Tibial artery (tissue), 4 donors: ENCODE measurements at regions not wholly inside any gene's neighbourhood (a gene's known extent, or its start where the extent isn't known, plus 50 kb on each side); places are given as distances from the start of the nearest gene placed in this dataset.
"Not testable (repeated sequence)": the region's sequence is repeated elsewhere in the genome, so short reads cannot be mapped to it uniquely, and the experiment has no call there.

Experiments used
- DNase-seq, 2 donors: peaks; one replicate each; pipeline ENCODE4 v3.0.0-alpha.2; 2019
- H3K27ac ChIP-seq, 2 donors: fragments of 200-600 bp; sonication (generic) in 1 of 2; 1 replicate in 1 of 2; 2 replicates in 1 of 2; pipeline ENCODE4 v1.5.1; 2018 to 2019; ENCODE audit warnings: mild to moderate bottlenecking in 1 of 2
- H3K27me3 ChIP-seq, 2 donors: fragments of 200-600 bp; sonication (generic) in 1 of 2; one replicate each; pipeline versions ENCODE4 v1.5.1 to v1.6.0; 2016 to 2019
- H3K36me3 ChIP-seq, 3 donors: fragments of 200-600 bp; sonication (generic) in 2 of 3; one replicate each; pipeline ENCODE4 v1.5.1; 2016 to 2019; ENCODE audit warnings: mild to moderate bottlenecking in 2 of 3
- H3K4me1 ChIP-seq, 4 donors: fragments of 200-600 bp; sonication (generic) in 2 of 4; 1 replicate in 3 of 4; 2 replicates in 1 of 4; pipeline ENCODE4 v1.5.1; 2016 to 2019
- H3K4me3 ChIP-seq, 2 donors: fragments of 200-600 bp; sonication (generic) in 1 of 2; 1 replicate in 1 of 2; 2 replicates in 1 of 2; pipeline ENCODE4 v1.5.1; 2018 to 2019; ENCODE audit warnings: mild to moderate bottlenecking in 2 of 2
- H3K9me3 ChIP-seq, 3 donors: fragments of 200-600 bp; sonication (generic) in 1 of 3; one replicate each; pipeline ENCODE4 v1.5.1; 2016 to 2019
- CTCF ChIP-seq, 2 experiments: fragments of 200-600 bp in 1 of 2; fragments of 450-650 bp in 1 of 2; IDR thresholded peaks; one replicate each; pipeline ENCODE4 v1.5.1; 2017 to 2019; ENCODE audit warnings: antibody characterized with exemption in 2 of 2, mild to moderate bottlenecking in 1 of 2, moderate library complexity in 1 of 2
- intact Hi-C: fragments of 100-400 bp; cut with DNase I; formaldehyde crosslinking; loops from one replicate; pipeline ENCODE4 v1.15.0; 2023; ENCODE audit warnings: low total_unique reads

GRCh38 chr13:107941345-107942029 is 273.8 kb downstream of the LIG4 start:
- Histone ChIP-seq H3K27me3 (no peaks in the 10 kb centered on the region), H3K4me3 (no peak overlapping the region), H3K9me3 (no peaks in the 10 kb centered on the region), H3K36me3 (no peaks in the 10 kb centered on the region), H3K4me1 (no peaks in the 10 kb centered on the region), H3K27ac (no peak overlapping the region)
- TF ChIP-seq CTCF (IDR thresholded peaks at IDR 0.05) = no peak
- intact Hi-C loops = no loop called here
- no peak for DNase-seq

- Histone ChIP-seq H3K27ac (no peak overlapping the region), H3K4me1 (no peaks in the 10 kb centered on the region), H3K4me3 (no peak overlapping the region), H3K27me3 (no peaks in the 10 kb centered on the region), H3K9me3 (no peaks in the 10 kb centered on the region), H3K36me3 (no peaks in the 10 kb centered on the region)
- DNase-seq = no peak
- TF ChIP-seq CTCF (IDR thresholded peaks at IDR 0.05) = no peak
- intact Hi-C loops = no loop called here
Observed at GRCh38 chr13:107937848-107938247, 277.5 kb downstream of the LIG4 start.

GRCh38 chr13:107931056-107931455 is 284.3 kb downstream of the LIG4 start:
- Histone ChIP-seq H3K4me1 (no peaks in the 10 kb centered on the region), H3K4me3 (no peak overlapping the region), H3K27ac (no peak overlapping the region), H3K27me3 (no peaks in the 10 kb centered on the region), H3K9me3 (no peaks in the 10 kb centered on the region), H3K36me3 (no peaks in the 10 kb centered on the region)
- no peak for TF ChIP-seq CTCF (IDR thresholded peaks at IDR 0.05)
- DNase-seq = no peak
- intact Hi-C loops = no loop called here

GRCh38 chr13:107928762-107929161 is 286.6 kb downstream of the LIG4 start:
- no peak for TF ChIP-seq CTCF (IDR thresholded peaks at IDR 0.05)
- Histone ChIP-seq H3K9me3 (no peaks in the 10 kb centered on the region), H3K27ac (no peak overlapping the region), H3K4me3 (no peak overlapping the region), H3K27me3 (no peaks in the 10 kb centered on the region), H3K36me3 (no peaks in the 10 kb centered on the region), H3K4me1 (no peaks in the 10 kb centered on the region)
- DNase-seq = no peak
- intact Hi-C loops = no loop called here

GRCh38 chr13:107927557-107927956 is 287.8 kb downstream of the LIG4 start:
- no peaks in the 10 kb centered on the region for H3K9me3 ChIP-seq
- TF ChIP-seq CTCF (IDR thresholded peaks at IDR 0.05) = no peak
- no peaks in the 10 kb centered on the region for H3K27me3 ChIP-seq
- H3K27ac ChIP-seq = no peak overlapping the region
- no peaks in the 10 kb centered on the region for H3K4me1 ChIP-seq
- no peaks in the 10 kb centered on the region for H3K36me3 ChIP-seq
- intact Hi-C loops = no loop called here
- no peak overlapping the region for H3K4me3 ChIP-seq
- no peak for DNase-seq

- H3K36me3 ChIP-seq, H3K27me3 ChIP-seq, DNase-seq, H3K27ac ChIP-seq, H3K9me3 ChIP-seq, H3K4me3 ChIP-seq, intact Hi-C loops, H3K4me1 ChIP-seq: not testable (repeated sequence)
Observed at GRCh38 chr13:107926515-107926914, 288.8 kb downstream of the LIG4 start.

GRCh38 chr13:107916902-107917301 is 298.4 kb downstream of the LIG4 start:
- H3K27me3 ChIP-seq, intact Hi-C loops, H3K36me3 ChIP-seq, DNase-seq, H3K9me3 ChIP-seq, H3K27ac ChIP-seq, H3K4me3 ChIP-seq, H3K4me1 ChIP-seq: not testable (repeated sequence)
